Sigmoid colon (tissue), 4 donors: ENCODE measurements at regions not wholly inside any gene's neighbourhood (a gene's known extent, or its start where the extent isn't known, plus 50 kb on each side); places are given as distances from the start of the nearest gene placed in this dataset.

Source experiments
- POLR2A ChIP-seq, 2 donors: fragments of 450-650 bp; IDR thresholded peaks; one replicate each; pipeline ENCODE4 v1.6.1; 2016; ENCODE audit warnings: antibody characterized with exemption in 2 of 2, mild to moderate bottlenecking in 2 of 2, moderate library complexity in 2 of 2
- POLR2AphosphoS5 ChIP-seq, 4 donors: sonication (generic); formaldehyde crosslinking; IDR thresholded peaks; one replicate each; pipeline ENCODE4 v1.6.1; 2017; ENCODE audit warnings: antibody characterized with exemption in 4 of 4
- TF ChIP-seq, protein P1 (sequence below), 4 experiments: fragments of 450-650 bp in 3 of 4; fragments of 200-600 bp in 1 of 4; IDR thresholded peaks; one replicate each; pipeline ENCODE4 v1.5.1; 2016 to 2019; ENCODE audit warnings: antibody characterized with exemption in 4 of 4, mild to moderate bottlenecking in 3 of 4, moderate library complexity in 2 of 4

DNA sequence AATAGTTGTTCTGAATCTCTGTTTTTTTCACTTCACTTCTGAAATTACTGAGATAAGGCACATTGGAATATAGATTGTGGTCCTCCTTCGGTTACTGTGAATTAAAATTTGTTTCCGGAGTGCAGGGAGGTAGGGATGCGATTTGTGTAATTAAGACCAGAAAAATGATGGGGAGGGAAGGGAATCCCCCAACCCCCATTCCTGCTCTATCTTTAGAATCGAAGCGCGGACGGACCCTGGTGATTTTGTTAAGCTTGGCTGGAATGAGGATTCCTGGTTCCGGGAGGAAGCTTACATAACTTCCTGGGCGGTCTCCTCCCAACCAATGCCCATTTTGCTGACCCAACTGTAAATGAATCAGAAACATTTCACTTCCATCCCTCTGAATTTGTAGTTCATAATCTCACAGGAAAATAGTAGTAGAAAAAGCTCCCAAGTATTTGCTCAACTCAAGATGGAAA lies 220.1 kb upstream of the MSX2 start:
- TF ChIP-seq, protein P1, sequence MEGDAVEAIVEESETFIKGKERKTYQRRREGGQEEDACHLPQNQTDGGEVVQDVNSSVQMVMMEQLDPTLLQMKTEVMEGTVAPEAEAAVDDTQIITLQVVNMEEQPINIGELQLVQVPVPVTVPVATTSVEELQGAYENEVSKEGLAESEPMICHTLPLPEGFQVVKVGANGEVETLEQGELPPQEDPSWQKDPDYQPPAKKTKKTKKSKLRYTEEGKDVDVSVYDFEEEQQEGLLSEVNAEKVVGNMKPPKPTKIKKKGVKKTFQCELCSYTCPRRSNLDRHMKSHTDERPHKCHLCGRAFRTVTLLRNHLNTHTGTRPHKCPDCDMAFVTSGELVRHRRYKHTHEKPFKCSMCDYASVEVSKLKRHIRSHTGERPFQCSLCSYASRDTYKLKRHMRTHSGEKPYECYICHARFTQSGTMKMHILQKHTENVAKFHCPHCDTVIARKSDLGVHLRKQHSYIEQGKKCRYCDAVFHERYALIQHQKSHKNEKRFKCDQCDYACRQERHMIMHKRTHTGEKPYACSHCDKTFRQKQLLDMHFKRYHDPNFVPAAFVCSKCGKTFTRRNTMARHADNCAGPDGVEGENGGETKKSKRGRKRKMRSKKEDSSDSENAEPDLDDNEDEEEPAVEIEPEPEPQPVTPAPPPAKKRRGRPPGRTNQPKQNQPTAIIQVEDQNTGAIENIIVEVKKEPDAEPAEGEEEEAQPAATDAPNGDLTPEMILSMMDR (IDR thresholded peaks at IDR 0.05), result no peak
- TF ChIP-seq POLR2A (IDR thresholded peaks at IDR 0.05), result no peak
- no peak for TF ChIP-seq POLR2AphosphoS5 (IDR thresholded peaks at IDR 0.05)
